ENCODE measurements at regions not wholly inside any gene's neighbourhood (a gene's known extent, or its start where the extent isn't known, plus 50 kb on each side); places are given as distances from the start of the nearest gene placed in this dataset.
A peak's percentile ranks its signal among the peaks of the same experiment; 100 is the strongest.

- CTCF ChIA-PET (ENCODE audit: partially characterized antibody): interaction anchor here (0.7 to 1.0 kb wide), 3 partner anchors 11 to 60 kb away, joined by 3 read pairs; no protein-coding TSS in a partner anchor
- no peak overlapping the region for H3K4ac ChIP-seq (replicated peaks; ENCODE audit: insufficient read length, low read depth, low read length)
- H3K14ac ChIP-seq (ENCODE audit: insufficient read length): no peak overlapping the region
- no peaks in the 10 kb centered on the region for H4K20me1 ChIP-seq (replicated peaks in 1 of 2; ENCODE audit: control insufficient read depth in 1 of 2, insufficient read depth in 2 of 2, low read length in 2 of 2)
- peaks cover 2 to 14% (median 5%) of the 10 kb centered on the region in 4 experiments; a peak in 4 of 7 replicates for H3K4me1 ChIP-seq (replicated peaks in 1 of 4; ENCODE audit: control insufficient read depth in 3 of 4, insufficient read depth in 4 of 4, low read length in 3 of 4)
- H3K23me2 ChIP-seq (ENCODE audit: low read depth, low read length): no peaks in the 10 kb centered on the region
- peak overlapping the region; percentile 48; the same call in 1 of the 2 replicates for H3K18ac ChIP-seq (ENCODE audit: extremely low read depth, low read length)
- H3K4me3 ChIP-seq (ENCODE audit: extremely low read depth in 1 of 4, insufficient read depth in 2 of 4, low read depth in 3 of 4, low read length in 4 of 4): no peak overlapping the region
- FAIRE-seq (no peak), DNase-seq (ENCODE audit: low read depth in 1 of 2, low spot score in 2 of 2) (no peak)
- H3K9ac ChIP-seq (replicated peaks in 1 of 4; ENCODE audit: extremely low read depth in 1 of 4, low read depth in 3 of 4, low read length in 3 of 4): no peak overlapping the region
- H4K5ac ChIP-seq (ENCODE audit: insufficient read length, low read depth, low read length): no peak overlapping the region
- POLR2A ChIA-PET (ENCODE audit: partially characterized antibody): no interaction called here
- no peak overlapping the region for H4K91ac ChIP-seq (replicated peaks; ENCODE audit: insufficient read length, low read length)
- no peak overlapping the region for H4K8ac ChIP-seq (ENCODE audit: extremely low read depth, insufficient read depth, low read length)
- TF ChIP-seq SP4 (IDR thresholded peaks at IDR 0.05; ENCODE audit: low read length) (no peak), NANOG (IDR thresholded peaks at IDR 0.05; ENCODE audit: insufficient read depth, low read depth, low read length, poor library complexity, severe bottlenecking) (peak; percentile 47)
- H3K9me3 ChIP-seq (ENCODE audit: insufficient read depth in 2 of 2, low read depth in 1 of 2, low read length in 1 of 2): no peaks in the 10 kb centered on the region
- H2BK120ac ChIP-seq (replicated peaks; ENCODE audit: low read depth, low read length): no peak overlapping the region
- H3K79me1 ChIP-seq (ENCODE audit: low read depth, low read length): no peaks in the 10 kb centered on the region
- no peak overlapping the region for H3K27ac ChIP-seq (ENCODE audit: low read depth, low read length)
- no peak overlapping the region for H2AK5ac ChIP-seq (ENCODE audit: low read depth, low read length)
- no peak overlapping the region for H2BK5ac ChIP-seq (ENCODE audit: low read depth, low read length)
- peak overlapping the region in 1 of 2 experiments; percentile 51; a peak in 3 of 4 replicates for H3K4me2 ChIP-seq (ENCODE audit: insufficient read depth in 1 of 2, low read depth in 2 of 2, low read length in 2 of 2)
- H3K56ac ChIP-seq (replicated peaks; ENCODE audit: insufficient read length, low read depth, low read length): no peak overlapping the region
- H3K79me2 ChIP-seq (ENCODE audit: control insufficient read depth in 1 of 2, insufficient read depth in 2 of 2, low read length in 2 of 2): no peaks in the 10 kb centered on the region
- no peaks in the 10 kb centered on the region for H3K36me3 ChIP-seq (ENCODE audit: control insufficient read depth in 2 of 4, insufficient read depth in 4 of 4, low read length in 3 of 4)
- no peak overlapping the region for H2BK12ac ChIP-seq (ENCODE audit: low read depth, low read length)
- H3K23ac ChIP-seq (ENCODE audit: insufficient read length): no peak overlapping the region
- no peaks in the 10 kb centered on the region for H3K27me3 ChIP-seq (replicated peaks in 1 of 4; ENCODE audit: control insufficient read depth in 3 of 4, extremely low read depth in 1 of 4, insufficient read depth in 3 of 4, low read length in 3 of 4)
- 0 out of 2 replicates have a peak overlapping the region, but pooled peaks have one; percentile 27 for H2AFZ ChIP-seq (ENCODE audit: low read length)
- no peak overlapping the region for H2BK15ac ChIP-seq (ENCODE audit: low read length)
- peak overlapping the region; percentile 75; the same call in 1 of the 2 replicates for H2BK20ac ChIP-seq (ENCODE audit: low read length)
These were observed 182.3 kb upstream of the RIOK2 start for GRCh38 chr5:97365163-97365845.

Data from H1 (cell line).